Duodenal mucosa (tissue), 2 donors: ENCODE measurements at regions not wholly inside any gene's neighbourhood (a gene's known extent, or its start where the extent isn't known, plus 50 kb on each side); places are given as distances from the start of the nearest gene placed in this dataset.

ENCODE experiments used
- H3K27ac ChIP-seq: one replicate; pipeline ENCODE4 v1.7.0; 2013; ENCODE audit warnings: low read depth, low read length
- H3K27me3 ChIP-seq, 2 donors: one replicate each; pipeline ENCODE4 v1.7.0; 2013; ENCODE audit warnings: low read length in 2 of 2, control low read depth in 1 of 2; ENCODE audit not compliant: insufficient read depth in 2 of 2, control insufficient read depth in 1 of 2
- H3K36me3 ChIP-seq, 2 donors: one replicate each; pipeline ENCODE4 v1.7.0; 2013; ENCODE audit warnings: low read length in 2 of 2, control low read depth in 1 of 2; ENCODE audit not compliant: insufficient read depth in 2 of 2, control insufficient read depth in 1 of 2
- H3K4me1 ChIP-seq, 2 donors: one replicate each; pipeline ENCODE4 v1.7.0; 2013; ENCODE audit warnings: low read length in 2 of 2, control low read depth in 1 of 2; ENCODE audit not compliant: insufficient read depth in 2 of 2, control insufficient read depth in 1 of 2
- H3K4me3 ChIP-seq, 2 donors: one replicate each; pipeline ENCODE4 v1.7.0; 2013; ENCODE audit warnings: low read length in 2 of 2, low read depth in 1 of 2
- H3K9ac ChIP-seq, 2 donors: one replicate each; pipeline ENCODE4 v1.7.0; 2013; ENCODE audit warnings: low read length in 2 of 2, low read depth in 1 of 2
- H3K9me3 ChIP-seq, 2 donors: one replicate each; pipeline ENCODE4 v1.7.0; 2013; ENCODE audit warnings: low read length in 2 of 2, control low read depth in 1 of 2; ENCODE audit not compliant: control insufficient read depth in 1 of 2

DNA sequence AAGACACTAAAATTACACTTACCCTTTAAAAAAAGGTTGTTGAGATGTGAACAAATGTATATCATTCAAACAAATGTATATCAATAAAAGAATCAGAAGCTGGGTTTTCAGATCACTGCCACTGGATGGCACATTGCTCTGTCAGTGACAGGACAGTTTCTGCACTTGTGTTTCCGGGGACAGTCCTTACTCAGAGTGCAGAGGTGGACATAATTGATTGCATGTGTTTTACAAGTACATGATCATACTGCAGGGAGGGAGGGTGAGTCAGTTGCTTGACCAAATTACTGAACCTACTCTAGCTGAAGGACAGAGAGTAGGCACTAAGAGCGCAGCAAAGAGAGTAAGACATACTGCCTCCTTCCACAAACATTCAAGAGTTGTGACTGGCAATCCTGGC lies 302.3 kb downstream of the TENT5A start:
- H3K9ac ChIP-seq: no peak overlapping the region
- H3K4me3 ChIP-seq: no peak overlapping the region
- no peaks in the 10 kb centered on the region for H3K27me3 ChIP-seq

DNA sequence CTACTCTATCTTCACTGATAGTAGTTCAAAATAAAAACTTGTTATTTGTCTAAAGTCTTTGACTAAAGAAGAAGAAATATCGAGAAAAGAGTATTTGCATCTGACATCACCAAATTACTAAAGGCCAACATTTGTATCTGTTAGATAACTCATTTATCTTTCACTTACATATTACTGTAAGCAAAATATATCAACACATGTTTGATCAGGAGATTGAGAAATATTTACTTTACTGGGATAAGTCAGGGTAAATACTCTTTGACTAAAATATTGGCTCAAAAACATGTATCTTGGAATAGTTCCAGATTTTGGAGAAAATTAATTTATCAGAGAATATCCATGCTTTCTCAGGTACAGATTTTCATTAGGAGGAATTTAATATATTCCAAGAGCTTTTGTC lies 306.0 kb downstream of the TENT5A start:
- no peak overlapping the region for H3K27ac ChIP-seq
- no peaks in the 10 kb centered on the region for H3K9me3 ChIP-seq
- H3K4me3 ChIP-seq: no peak overlapping the region
- no peak overlapping the region for H3K9ac ChIP-seq
- no peaks in the 10 kb centered on the region for H3K36me3 ChIP-seq
- no peaks in the 10 kb centered on the region for H3K27me3 ChIP-seq
- no peaks in the 10 kb centered on the region for H3K4me1 ChIP-seq

More for the DNA sequence above, 302.3 kb downstream of the TENT5A start:
- Histone ChIP-seq H3K4me1 (no peaks in the 10 kb centered on the region), H3K36me3 (no peaks in the 10 kb centered on the region), H3K9me3 (no peaks in the 10 kb centered on the region), H3K27ac (no peak overlapping the region)

DNA sequence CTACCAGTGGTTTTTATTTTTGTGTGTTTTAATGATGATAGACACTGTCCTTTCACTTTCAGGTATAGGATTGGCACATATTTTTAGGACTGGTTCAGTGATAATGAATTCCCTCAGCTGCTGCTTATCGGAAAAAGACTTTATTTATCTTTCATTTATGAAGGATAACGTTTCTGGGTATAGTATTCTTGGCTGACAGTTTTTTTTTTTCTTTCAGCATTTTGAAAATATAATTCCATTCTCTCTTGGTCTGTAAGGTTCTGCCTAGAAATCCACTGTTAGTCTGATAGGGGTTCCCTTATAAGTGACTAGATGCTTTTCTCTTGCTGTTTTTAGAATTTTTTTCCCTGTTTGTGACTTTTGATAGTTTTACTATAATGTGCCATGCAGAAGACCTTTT lies 313.1 kb downstream of the TENT5A start:
- H3K9me3 ChIP-seq: peaks cover 10 to 14% of the 10 kb centered on the region in 2 donors
- H3K4me3 ChIP-seq: no peak overlapping the region
- H3K36me3 ChIP-seq: no peaks in the 10 kb centered on the region
- no peaks in the 10 kb centered on the region for H3K27me3 ChIP-seq
- H3K4me1 ChIP-seq: no peaks in the 10 kb centered on the region
- H3K9ac ChIP-seq: no peak overlapping the region
- H3K27ac ChIP-seq: no peak overlapping the region

- Histone ChIP-seq H3K4me3 (no peak overlapping the region), H3K9me3 (peaks cover 10 to 14% of the 10 kb centered on the region in 2 donors), H3K36me3 (no peaks in the 10 kb centered on the region), H3K9ac (no peak overlapping the region), H3K4me1 (no peaks in the 10 kb centered on the region), H3K27ac (no peak overlapping the region), H3K27me3 (no peaks in the 10 kb centered on the region)
Measured at GRCh38 chr6:81436990-81437389, 315.5 kb downstream of the TENT5A start.

DNA sequence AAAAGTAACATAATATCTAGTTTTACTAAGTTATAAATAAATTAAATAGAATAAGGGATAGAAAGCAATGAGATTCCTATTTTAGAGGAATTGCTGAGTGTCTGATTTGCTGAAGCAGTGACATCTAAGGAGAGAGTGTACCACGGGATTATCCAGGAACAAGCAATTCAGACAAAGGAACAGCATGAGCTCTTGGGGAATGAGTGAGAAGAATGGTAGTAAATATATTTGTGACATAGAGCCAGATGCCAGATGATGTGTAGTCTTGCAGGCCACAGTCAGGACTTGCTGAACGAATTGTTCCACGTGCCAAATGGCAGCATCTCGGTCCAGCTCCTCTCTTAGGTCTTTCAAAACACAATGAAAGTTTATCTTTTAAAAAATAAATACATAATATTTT lies 339.2 kb downstream of the TENT5A start:
- H3K36me3 ChIP-seq: no peaks in the 10 kb centered on the region
- no peak overlapping the region for H3K9ac ChIP-seq
- no peak overlapping the region for H3K27ac ChIP-seq
- no peak overlapping the region for H3K4me3 ChIP-seq
- no peaks in the 10 kb centered on the region for H3K9me3 ChIP-seq
- no peaks in the 10 kb centered on the region for H3K4me1 ChIP-seq
- no peaks in the 10 kb centered on the region for H3K27me3 ChIP-seq

- Histone ChIP-seq H3K4me1 (no peaks in the 10 kb centered on the region), H3K9ac (no peak overlapping the region), H3K4me3 (no peak overlapping the region), H3K27ac (no peak overlapping the region), H3K27me3 (no peaks in the 10 kb centered on the region), H3K36me3 (no peaks in the 10 kb centered on the region), H3K9me3 (no peaks in the 10 kb centered on the region)
Measured at GRCh38 chr6:81401970-81402690, 350.4 kb downstream of the TENT5A start.

DNA sequence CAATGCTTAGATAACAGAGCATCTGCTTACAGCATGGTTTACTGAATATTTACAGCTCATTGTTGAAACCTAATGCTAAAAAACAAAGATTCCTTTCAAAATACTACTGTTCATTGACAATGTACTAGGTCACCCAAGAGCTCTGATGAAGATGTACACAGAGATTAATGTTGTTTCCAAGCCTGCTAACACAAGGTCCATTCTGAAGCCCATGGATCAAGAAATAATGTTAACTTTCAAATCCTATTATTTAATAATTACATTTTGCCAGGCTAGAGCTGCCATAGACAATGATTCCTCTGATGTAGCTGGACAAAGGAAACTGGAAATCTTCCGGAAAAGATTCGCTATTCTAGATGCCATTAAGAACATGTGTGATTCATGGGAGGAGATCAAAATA lies 355.6 kb downstream of the TENT5A start:
- H3K4me3 ChIP-seq: no peak overlapping the region
- H3K9me3 ChIP-seq: peaks cover 0 to 7% of the 10 kb centered on the region in 2 donors
- H3K9ac ChIP-seq: no peak overlapping the region
- H3K27me3 ChIP-seq: no peaks in the 10 kb centered on the region
- no peak overlapping the region for H3K27ac ChIP-seq
- no peaks in the 10 kb centered on the region for H3K36me3 ChIP-seq
- no peaks in the 10 kb centered on the region for H3K4me1 ChIP-seq

DNA sequence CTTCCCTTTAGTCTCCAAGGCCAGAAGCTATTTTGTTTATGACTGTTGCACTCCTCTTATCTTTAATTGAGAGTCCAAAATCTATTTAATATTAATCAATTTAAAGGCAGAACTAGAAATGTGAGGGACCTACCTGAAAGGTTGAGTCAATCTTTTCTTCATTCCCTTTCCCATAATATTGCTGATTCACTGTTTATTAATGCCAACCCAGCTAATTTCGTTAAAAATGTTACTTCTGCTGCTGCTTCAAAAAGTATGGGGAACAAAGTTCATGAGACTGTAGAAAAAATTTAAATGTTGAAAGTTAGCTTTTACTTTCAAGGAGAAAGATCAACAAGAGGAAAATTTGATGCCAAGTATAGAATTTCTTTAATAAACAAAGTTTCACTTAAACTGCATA lies 365.3 kb downstream of the TENT5A start:
- H3K4me3 ChIP-seq: no peak overlapping the region
- no peaks in the 10 kb centered on the region for H3K27me3 ChIP-seq
- no peak overlapping the region for H3K9ac ChIP-seq

DNA sequence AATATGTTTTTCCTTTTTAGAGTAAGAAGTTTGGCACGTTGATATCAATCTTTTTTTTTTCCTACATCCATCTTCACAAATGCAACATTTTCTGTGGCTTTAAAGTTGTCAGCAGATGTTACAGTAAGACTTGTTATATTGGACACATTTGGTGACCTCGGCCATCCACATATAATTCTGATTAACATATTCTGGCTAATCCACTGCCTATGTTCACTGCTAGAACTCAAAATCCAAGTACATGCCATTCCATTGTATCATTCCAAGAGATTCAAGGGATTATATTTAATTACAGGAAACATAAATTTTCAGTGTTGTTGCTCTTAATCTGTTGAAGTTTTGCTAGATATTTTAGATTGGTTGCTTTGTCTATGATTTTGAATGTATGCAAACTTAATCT lies 367.6 kb downstream of the TENT5A start:
- H3K4me1 ChIP-seq: no peaks in the 10 kb centered on the region
- H3K27me3 ChIP-seq: no peaks in the 10 kb centered on the region
- H3K9me3 ChIP-seq: no peaks in the 10 kb centered on the region
- H3K27ac ChIP-seq: no peak overlapping the region
- no peaks in the 10 kb centered on the region for H3K36me3 ChIP-seq
- H3K9ac ChIP-seq: no peak overlapping the region
- H3K4me3 ChIP-seq: no peak overlapping the region

More for the DNA sequence above, 365.3 kb downstream of the TENT5A start:
- no peaks in the 10 kb centered on the region for H3K4me1 ChIP-seq
- H3K9me3 ChIP-seq: no peaks in the 10 kb centered on the region
- no peak overlapping the region for H3K27ac ChIP-seq
- H3K36me3 ChIP-seq: no peaks in the 10 kb centered on the region

DNA sequence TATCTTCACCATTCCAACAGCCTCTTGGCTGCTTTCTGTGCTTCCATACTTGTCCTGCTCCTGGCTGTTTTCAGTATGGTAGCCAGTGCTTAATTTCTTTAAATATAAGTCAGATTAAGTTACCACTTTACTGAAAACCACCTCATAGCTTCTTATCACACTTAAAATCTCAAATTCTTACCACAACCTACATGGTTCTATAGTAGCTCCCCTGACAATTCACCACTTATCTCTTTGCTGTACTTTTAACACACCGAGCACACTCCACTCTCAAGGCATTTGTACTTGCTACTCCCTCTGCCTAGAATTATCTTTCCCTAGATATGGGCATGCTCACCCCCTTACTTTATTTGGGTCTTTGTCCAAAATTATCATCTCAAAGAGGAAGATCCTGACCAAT lies 369.0 kb downstream of the TENT5A start:
- Histone ChIP-seq H3K27ac (no peak overlapping the region), H3K4me3 (no peak overlapping the region), H3K36me3 (no peaks in the 10 kb centered on the region), H3K9me3 (no peaks in the 10 kb centered on the region), H3K27me3 (no peaks in the 10 kb centered on the region), H3K9ac (no peak overlapping the region), H3K4me1 (no peaks in the 10 kb centered on the region)
